Neuronal stem cell (in vitro differentiated cells): ENCODE measurements at regions not wholly inside any gene's neighbourhood (a gene's known extent, or its start where the extent isn't known, plus 50 kb on each side); places are given as distances from the start of the nearest gene placed in this dataset.
"Not testable (repeated sequence)": the region's sequence is repeated elsewhere in the genome, so short reads cannot be mapped to it uniquely, and the experiment has no call there.

Source experiments
- DNase-seq: peaks from one replicate; pipeline ENCODE4 v3.0.0-alpha.2; 2013; ENCODE audit warnings: low spot score
- H2AFZ ChIP-seq: one replicate; pipeline ENCODE4 v1.6.1; 2013; ENCODE audit warnings: mild to moderate bottlenecking, low read length, inconsistent platforms
- H2AK5ac ChIP-seq: 2 replicates; pipeline ENCODE4 v1.6.1; 2013; ENCODE audit warnings: low read depth, mild to moderate bottlenecking, inconsistent platforms, low read length, moderate library complexity, mixed read lengths
- H2BK120ac ChIP-seq: 2 replicates; pipeline ENCODE4 v1.6.1; 2013; ENCODE audit warnings: low read depth, mild to moderate bottlenecking, inconsistent platforms, low read length, moderate library complexity, mixed read lengths
- H2BK12ac ChIP-seq: one replicate; pipeline ENCODE4 v1.6.1; 2013; ENCODE audit warnings: low read length, inconsistent platforms
- H2BK15ac ChIP-seq: 2 replicates; pipeline ENCODE4 v1.6.1; 2013; ENCODE audit warnings: mild to moderate bottlenecking, low read length, inconsistent platforms, mixed read lengths
- H2BK5ac ChIP-seq: one replicate; pipeline ENCODE4 v1.6.1; 2013; ENCODE audit warnings: inconsistent platforms, mild to moderate bottlenecking, low read length, moderate library complexity
- H3K14ac ChIP-seq: one replicate; pipeline ENCODE4 v1.6.1; 2013; ENCODE audit warnings: low read length, inconsistent platforms
- H3K18ac ChIP-seq: 2 replicates; pipeline ENCODE4 v1.6.1; 2013; ENCODE audit warnings: low read length, inconsistent platforms
- H3K23ac ChIP-seq: 2 replicates; pipeline ENCODE4 v1.6.1; 2013; ENCODE audit warnings: low read depth, mild to moderate bottlenecking, mixed read lengths, low read length, inconsistent platforms; ENCODE audit not compliant: poor library complexity
- H3K27ac ChIP-seq: replicated peaks from 3 replicates; pipeline ENCODE4 v1.5.1; 2013; ENCODE audit warnings: low read length, inconsistent platforms
- H3K27me3 ChIP-seq, 3 experiments: 2 replicates each; pipeline ENCODE4 v1.6.1; 2013; ENCODE audit warnings: low read length in 3 of 3, mild to moderate bottlenecking in 2 of 3, inconsistent platforms in 1 of 3, low read depth in 1 of 3, mixed read lengths in 1 of 3, moderate library complexity in 1 of 3; ENCODE audit not compliant: control insufficient read depth in 3 of 3, insufficient read depth in 3 of 3
- H3K36me3 ChIP-seq, 2 donors: replicated peaks in 1 of 2; 2 replicates each; pipeline ENCODE4 v1.6.1; 2013; ENCODE audit warnings: low read length in 2 of 2; ENCODE audit not compliant: control insufficient read depth in 2 of 2, insufficient read depth in 2 of 2
- H3K4ac ChIP-seq: 2 replicates; pipeline ENCODE4 v1.6.1; 2013; ENCODE audit warnings: inconsistent platforms, mild to moderate bottlenecking, low read length, moderate library complexity
- H3K4me1 ChIP-seq, 2 donors: 1 replicate in 1 of 2; 2 replicates in 1 of 2; pipeline ENCODE4 v1.6.1; 2013; ENCODE audit warnings: low read length in 2 of 2, low read depth in 1 of 2; ENCODE audit not compliant: control insufficient read depth in 2 of 2, insufficient read depth in 1 of 2
- H3K4me2 ChIP-seq: one replicate; pipeline ENCODE4 v1.6.1; 2013; ENCODE audit warnings: mild to moderate bottlenecking, low read length, inconsistent platforms; ENCODE audit not compliant: insufficient read depth, poor library complexity, severe bottlenecking
- H3K4me3 ChIP-seq, 2 donors: 2 replicates each; pipeline ENCODE4 v1.5.1; 2013; ENCODE audit warnings: low read length in 2 of 2, mild to moderate bottlenecking in 2 of 2, inconsistent platforms in 1 of 2, moderate library complexity in 1 of 2
- H3K79me1 ChIP-seq: one replicate; pipeline ENCODE4 v1.6.1; 2013; ENCODE audit warnings: low read depth, mild to moderate bottlenecking, inconsistent platforms, low read length, moderate library complexity
- H3K9ac ChIP-seq: one replicate; pipeline ENCODE4 v1.6.1; 2013; ENCODE audit warnings: mild to moderate bottlenecking, low read depth, low read length, inconsistent platforms; ENCODE audit not compliant: poor library complexity
- H3K9me3 ChIP-seq, 2 donors: replicated peaks in 1 of 2; 2 replicates each; pipeline versions ENCODE3 to v1.6.1; 2013; ENCODE audit warnings: low read length in 2 of 2, mild to moderate bottlenecking in 2 of 2, inconsistent platforms in 1 of 2, low read depth in 1 of 2, mixed read lengths in 1 of 2, moderate library complexity in 1 of 2; ENCODE audit not compliant: control insufficient read depth in 2 of 2, insufficient read depth in 1 of 2
- H4K8ac ChIP-seq: one replicate; pipeline ENCODE4 v1.6.1; 2013; ENCODE audit warnings: low read depth, mild to moderate bottlenecking, inconsistent platforms, low read length, moderate library complexity
- H4K91ac ChIP-seq: one replicate; pipeline ENCODE4 v1.6.1; 2013; ENCODE audit warnings: low read length, low read depth, mild to moderate bottlenecking, inconsistent platforms; ENCODE audit not compliant: poor library complexity
- WGBS, 2 donors: extraction: QIAGEN DNeasy Blood & Tissue Kit; methylation state at CpG; one replicate each; pipeline ENCODE4 v1.1.7; 2013; ENCODE audit warnings: missing lambda C conversion rate in 2 of 2, mixed read lengths in 1 of 2; ENCODE audit not compliant: insufficient read length in 2 of 2, insufficient replicate concordance in 1 of 2; ENCODE audit errors: extremely low coverage in 2 of 2; 5-methylcytosine and 5-hydroxymethylcytosine counted together

- Histone ChIP-seq H3K4ac (no peak overlapping the region), H3K14ac (no peak overlapping the region), H2BK5ac (no peak overlapping the region), H2AFZ (no peak overlapping the region), H3K36me3 (no peaks in the 10 kb centered on the region), H2AK5ac (no peak overlapping the region), H2BK120ac (no peak overlapping the region), H2BK12ac (no peak overlapping the region), H3K9ac (no peak overlapping the region), H3K4me3 (no peak overlapping the region), H2BK15ac (no peak overlapping the region), H4K8ac (no peak overlapping the region), H3K18ac (no peak overlapping the region), H3K79me1 (no peaks in the 10 kb centered on the region), H3K4me2 (no peak overlapping the region), H3K23ac (no peak overlapping the region), H3K27me3 (no peaks in the 10 kb centered on the region), H3K4me1 (no peaks in the 10 kb centered on the region), H3K9me3 (peaks cover 0 to 10% of the 10 kb centered on the region in 2 donors), H3K27ac (no peak overlapping the region), H4K91ac (no peak overlapping the region)
- DNase-seq, result no peak
- no CpG with 5 or more reads among the region's 1 CpG for WGBS, 2 donors
These were observed 80.7 kb downstream of the CMAS start for GRCh38 chr12:22126758-22127157.

DNA sequence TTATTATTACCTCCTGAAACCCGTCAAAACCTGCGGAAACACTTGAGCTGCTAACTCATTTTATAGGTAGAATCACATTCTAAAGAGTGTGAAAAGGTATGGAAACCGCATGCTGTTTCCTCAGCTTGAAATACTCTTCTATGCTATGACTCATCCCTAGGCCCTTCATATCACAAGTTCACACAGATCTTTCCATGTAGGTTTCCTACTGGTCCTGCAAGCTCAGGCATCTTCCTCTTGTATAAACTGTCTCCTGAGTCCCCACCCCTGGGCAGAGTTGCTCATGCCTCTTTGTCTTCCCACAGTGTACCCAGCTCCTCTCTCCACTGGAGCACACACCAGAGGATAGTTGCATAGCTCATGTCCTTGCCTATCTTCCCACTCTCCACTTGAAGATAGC, 84.7 kb downstream of the CMAS start:
- Histone ChIP-seq H2AK5ac (no peak overlapping the region), H2BK120ac (no peak overlapping the region), H3K27ac (no peak overlapping the region), H3K9me3 (peaks cover 0 to 3% of the 10 kb centered on the region in 2 donors), H3K4me2 (no peak overlapping the region), H4K8ac (no peak overlapping the region), H2BK15ac (no peak overlapping the region), H3K9ac (no peak overlapping the region), H3K4ac (no peak overlapping the region), H2BK5ac (no peak overlapping the region), H3K23ac (no peak overlapping the region), H2AFZ (no peak overlapping the region), H3K4me1 (no peaks in the 10 kb centered on the region), H3K79me1 (no peaks in the 10 kb centered on the region), H3K14ac (no peak overlapping the region), H3K36me3 (no peaks in the 10 kb centered on the region), H3K27me3 (no peaks in the 10 kb centered on the region), H2BK12ac (no peak overlapping the region), H3K4me3 (no peak overlapping the region), H4K91ac (no peak overlapping the region), H3K18ac (no peak overlapping the region)
- DNase-seq, result no peak
- WGBS, 2 donors, result no CpG with 5 or more reads among the region's 3 CpGs

DNA sequence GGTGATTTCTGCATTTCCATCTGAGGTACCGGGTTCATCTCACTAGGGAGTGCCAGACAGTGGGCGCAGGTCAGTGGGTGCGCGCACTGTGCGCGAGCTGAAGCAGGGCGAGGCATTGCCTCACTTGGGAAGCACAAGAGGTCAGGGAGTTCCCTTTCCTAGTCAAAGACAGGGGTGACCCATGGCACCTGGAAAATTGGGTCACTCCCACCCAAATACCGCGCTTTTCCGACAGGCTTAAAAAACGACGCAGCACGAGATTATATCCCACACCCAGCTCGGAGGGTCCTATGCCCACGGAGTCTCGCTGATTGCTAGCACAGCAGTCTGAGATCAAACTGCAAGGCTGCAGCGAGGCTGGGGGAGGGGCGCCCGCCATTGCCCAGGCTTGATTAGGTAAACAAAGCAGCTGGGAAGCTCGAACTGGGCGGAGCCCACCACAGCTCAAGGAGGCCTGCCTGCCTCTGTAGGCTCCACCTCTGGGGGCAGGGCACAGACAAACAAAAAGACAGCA, 90.6 kb downstream of the CMAS start:
- not testable (repeated sequence) for H4K91ac ChIP-seq, H2BK12ac ChIP-seq, DNase-seq, H3K4me1 ChIP-seq, H3K9ac ChIP-seq, H3K36me3 ChIP-seq, H3K27me3 ChIP-seq, H2BK5ac ChIP-seq, H3K4ac ChIP-seq, H3K27ac ChIP-seq, H3K4me3 ChIP-seq, H3K23ac ChIP-seq, H3K14ac ChIP-seq, H2BK120ac ChIP-seq, H3K9me3 ChIP-seq, H4K8ac ChIP-seq, H3K79me1 ChIP-seq, H2AK5ac ChIP-seq, H2BK15ac ChIP-seq, H3K4me2 ChIP-seq
- no CpG with 5 or more reads among the region's 21 CpGs for WGBS, 2 donors
- Histone ChIP-seq H3K18ac (peak overlapping the region; percentile 80), H2AFZ (peak overlapping the region; percentile 77)
